SKM-1 treated with dmso at 0.1 percent for 144 hours (cell line): ENCODE measurements at regions not wholly inside any gene's neighbourhood (a gene's known extent, or its start where the extent isn't known, plus 50 kb on each side); places are given as distances from the start of the nearest gene placed in this dataset.
A peak's percentile ranks its signal among the peaks of the same experiment; 100 is the strongest.

Experiments used
- DNase-seq: peaks from one replicate; lab custom pipeline; 2025; ENCODE audit not compliant: unreplicated experiment; lab: John Stamatoyannopoulos, UW

- no peak for DNase-seq
These were observed 101.8 kb upstream of the PREP start for GRCh38 chr6:105504706-105505105.

- DNase-seq = no peak
These were observed 100.8 kb upstream of the PREP start for GRCh38 chr6:105503641-105504040.

GRCh38 chr6:105501826-105502344 lies 99.0 kb upstream of the PREP start:
- DNase-seq = no peak

- DNase-seq = no peak
These were observed 98.4 kb upstream of the PREP start for GRCh38 chr6:105501246-105501645.

GRCh38 chr6:105500693-105501092 lies 97.8 kb upstream of the PREP start:
- DNase-seq = no peak

- no peak for DNase-seq
These were observed 97.0 kb upstream of the PREP start for GRCh38 chr6:105499931-105500330.

- no peak for DNase-seq
These were observed 96.4 kb upstream of the PREP start for GRCh38 chr6:105499136-105499870.

- DNase-seq = no peak
These were observed 94.7 kb upstream of the PREP start for GRCh38 chr6:105497549-105497948.

- no peak for DNase-seq
These were observed 92.6 kb upstream of the PREP start for GRCh38 chr6:105495515-105495914.

- DNase-seq = no peak
These were observed 91.8 kb upstream of the PREP start for GRCh38 chr6:105494688-105495087.

- no peak for DNase-seq
These were observed 90.9 kb upstream of the PREP start for GRCh38 chr6:105493736-105494135.

- no peak for DNase-seq
These were observed 90.1 kb upstream of the PREP start for GRCh38 chr6:105492706-105493673.

- DNase-seq = no peak
These were observed 86.3 kb upstream of the PREP start for GRCh38 chr6:105489216-105489530.

GRCh38 chr6:105488516-105489215 lies 85.8 kb upstream of the PREP start:
- DNase-seq = no peak

- no peak for DNase-seq
These were observed 84.3 kb upstream of the PREP start for GRCh38 chr6:105487040-105487790.

- no peak for DNase-seq
These were observed 82.6 kb upstream of the PREP start for GRCh38 chr6:105485456-105485855.

GRCh38 chr6:105484238-105485161 lies 81.6 kb upstream of the PREP start:
- DNase-seq = peak; percentile 39

GRCh38 chr6:105483492-105483891 lies 80.6 kb upstream of the PREP start:
- no peak for DNase-seq

- no peak for DNase-seq
These were observed 80.0 kb upstream of the PREP start for GRCh38 chr6:105482921-105483320.
